Hepatocyte (in vitro differentiated cells): ENCODE measurements at regions not wholly inside any gene's neighbourhood (a gene's known extent, or its start where the extent isn't known, plus 50 kb on each side); places are given as distances from the start of the nearest gene placed in this dataset.

Source experiments
- DNase-seq: peaks from one replicate; pipeline ENCODE4 v3.0.0-alpha.2; 2016; ENCODE audit warnings: low spot score
- H2AFZ ChIP-seq: fragments of 200-600 bp; sonication (generic); 2 replicates; pipeline ENCODE4 v1.6.0; 2016; ENCODE audit warnings: antibody characterized with exemption, mild to moderate bottlenecking
- H3K27ac ChIP-seq: fragments of 200-600 bp; sonication (generic); 2 replicates; pipeline ENCODE4 v1.5.1; 2016; ENCODE audit warnings: mild to moderate bottlenecking
- H3K27me3 ChIP-seq: fragments of 200-600 bp; sonication (generic); 2 replicates; pipeline ENCODE4 v1.6.1; 2016
- H3K36me3 ChIP-seq: fragments of 200-600 bp; sonication (generic); replicated peaks from 2 replicates; pipeline ENCODE4 v1.5.1; 2016; ENCODE audit warnings: low read depth; ENCODE audit not compliant: insufficient read depth
- H3K4me1 ChIP-seq: fragments of 200-600 bp; sonication (generic); 2 replicates; pipeline ENCODE4 v1.5.1; 2016; ENCODE audit warnings: mild to moderate bottlenecking, moderate library complexity; ENCODE audit not compliant: insufficient read depth
- H3K4me2 ChIP-seq: fragments of 200-600 bp; sonication (generic); 2 replicates; pipeline ENCODE4 v1.6.0; 2016
- H3K4me3 ChIP-seq: fragments of 200-600 bp; sonication (generic); 2 replicates; pipeline ENCODE4 v1.5.1; 2016; ENCODE audit warnings: mild to moderate bottlenecking
- H3K79me2 ChIP-seq: fragments of 200-600 bp; sonication (generic); 2 replicates; pipeline ENCODE4 v1.6.0; 2017; ENCODE audit warnings: mild to moderate bottlenecking
- H3K9me2 ChIP-seq: fragments of 200-600 bp; sonication (generic); replicated peaks from 2 replicates; pipeline ENCODE4 v1.6.0; 2017; ENCODE audit warnings: mild to moderate bottlenecking; ENCODE audit not compliant: insufficient read depth
- H3K9me3 ChIP-seq: fragments of 200-600 bp; sonication (generic); 2 replicates; pipeline ENCODE4 v1.5.1; 2016; ENCODE audit warnings: low read depth, mild to moderate bottlenecking
- H4K20me1 ChIP-seq: fragments of 200-600 bp; sonication (generic); 2 replicates; pipeline ENCODE4 v1.6.0; 2016; ENCODE audit warnings: mild to moderate bottlenecking; ENCODE audit not compliant: insufficient read depth, poor library complexity, severe bottlenecking
- CTCF ChIP-seq: fragments of 200-600 bp; sonication (generic); IDR thresholded peaks from 2 replicates; pipeline ENCODE4 v1.5.1; 2016; ENCODE audit warnings: antibody characterized with exemption, mild to moderate bottlenecking; ENCODE audit not compliant: poor library complexity
- EZH2 ChIP-seq: fragments of 200-600 bp; sonication (generic); IDR thresholded peaks from 2 replicates; pipeline ENCODE4 v1.6.1; 2016; ENCODE audit warnings: antibody characterized with exemption, mild to moderate bottlenecking, borderline replicate concordance
- EZH2phosphoT487 ChIP-seq: fragments of 200-600 bp; sonication (generic); IDR thresholded peaks from one replicate; pipeline ENCODE4 v1.6.1; 2018; ENCODE audit warnings: antibody characterized with exemption, mild to moderate bottlenecking, low read depth, moderate library complexity; ENCODE audit not compliant: unreplicated experiment, severe bottlenecking
- WGBS: methylation state at CpG from one replicate; pipeline ENCODE4 v1.1.6; 2016; ENCODE audit warnings: low lambda C conversion rate; ENCODE audit errors: missing lambda C conversion rate; 5-methylcytosine and 5-hydroxymethylcytosine counted together

- H3K9me3 ChIP-seq: no peaks in the 10 kb centered on the region
- no peak for DNase-seq
- no peak overlapping the region for H2AFZ ChIP-seq
- H4K20me1 ChIP-seq: no peaks in the 10 kb centered on the region
- 91% methylated on average over 4 of the region's 4 CpGs for WGBS
- no peak for TF ChIP-seq CTCF
- TF ChIP-seq EZH2: no peak
- TF ChIP-seq EZH2phosphoT487: no peak
- H3K27me3 ChIP-seq: no peaks in the 10 kb centered on the region
- no peak overlapping the region for H3K27ac ChIP-seq
- H3K4me3 ChIP-seq: no peak overlapping the region
- H3K79me2 ChIP-seq: no peaks in the 10 kb centered on the region
- H3K4me2 ChIP-seq: no peak overlapping the region
- H3K4me1 ChIP-seq: no peaks in the 10 kb centered on the region
- no peaks in the 10 kb centered on the region for H3K36me3 ChIP-seq
- H3K9me2 ChIP-seq: no peaks in the 10 kb centered on the region
These were observed 75.9 kb downstream of the ADCYAP1 start for GRCh38 chr18:980586-980985.

GRCh38 chr18:984004-984403, 79.3 kb downstream of the ADCYAP1 start:
- Histone ChIP-seq H3K4me2 (no peak overlapping the region), H3K79me2 (no peaks in the 10 kb centered on the region), H3K9me2 (no peaks in the 10 kb centered on the region), H3K36me3 (no peaks in the 10 kb centered on the region), H3K27ac (no peak overlapping the region), H3K4me3 (no peak overlapping the region), H4K20me1 (no peaks in the 10 kb centered on the region), H2AFZ (no peak overlapping the region), H3K4me1 (no peaks in the 10 kb centered on the region), H3K9me3 (no peaks in the 10 kb centered on the region), H3K27me3 (no peaks in the 10 kb centered on the region)
- no peak for TF ChIP-seq EZH2phosphoT487
- TF ChIP-seq CTCF: no peak
- no peak for TF ChIP-seq EZH2
- WGBS: 78% methylated on average over 4 of the region's 4 CpGs
- no peak for DNase-seq

DNA sequence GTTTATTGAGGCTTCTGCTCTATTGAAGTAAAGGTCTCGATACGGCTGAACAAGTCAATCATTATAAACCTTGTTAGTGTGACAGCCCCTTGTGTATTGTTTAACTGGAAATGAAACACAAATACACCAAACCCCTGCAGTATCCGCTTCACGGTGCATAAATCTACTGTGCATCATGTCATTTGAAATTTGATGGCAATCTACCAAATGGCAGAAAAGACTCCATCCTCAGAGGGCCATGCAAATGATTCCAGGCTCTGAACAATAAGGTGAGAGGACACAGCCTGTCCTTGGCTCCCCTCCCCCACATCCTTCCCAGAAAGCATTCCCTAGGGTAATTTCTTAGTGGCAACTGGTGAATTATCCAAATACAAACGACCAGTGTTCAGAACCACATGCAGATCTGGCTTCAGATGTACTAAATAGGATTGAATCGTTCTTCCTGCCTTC, 80.6 kb downstream of the ADCYAP1 start:
- no peak overlapping the region for H2AFZ ChIP-seq
- H3K36me3 ChIP-seq: no peaks in the 10 kb centered on the region
- WGBS: 50% methylated on average over 6 of the region's 6 CpGs
- no peaks in the 10 kb centered on the region for H3K9me2 ChIP-seq
- no peaks in the 10 kb centered on the region for H3K4me1 ChIP-seq
- H3K27me3 ChIP-seq: no peaks in the 10 kb centered on the region
- no peaks in the 10 kb centered on the region for H3K79me2 ChIP-seq
- TF ChIP-seq EZH2 (no peak), CTCF (no peak), EZH2phosphoT487 (no peak)
- H3K4me2 ChIP-seq: no peak overlapping the region
- H3K4me3 ChIP-seq: no peak overlapping the region
- no peaks in the 10 kb centered on the region for H4K20me1 ChIP-seq
- DNase-seq: no peak
- no peaks in the 10 kb centered on the region for H3K9me3 ChIP-seq
- no peak overlapping the region for H3K27ac ChIP-seq

GRCh38 chr18:986051-986450, 81.4 kb downstream of the ADCYAP1 start:
- Histone ChIP-seq H3K27me3 (no peaks in the 10 kb centered on the region), H4K20me1 (no peaks in the 10 kb centered on the region), H3K9me3 (no peaks in the 10 kb centered on the region), H3K36me3 (no peaks in the 10 kb centered on the region), H2AFZ (no peak overlapping the region), H3K4me1 (no peaks in the 10 kb centered on the region), H3K4me3 (no peak overlapping the region), H3K79me2 (no peaks in the 10 kb centered on the region), H3K27ac (no peak overlapping the region), H3K9me2 (no peaks in the 10 kb centered on the region), H3K4me2 (no peak overlapping the region)
- TF ChIP-seq EZH2 (no peak), EZH2phosphoT487 (no peak), CTCF (no peak)
- no peak for DNase-seq
- 92% methylated on average over 3 of the region's 3 CpGs for WGBS
